Activated B cell treated with CpG ODN at 0.5 μM for 24 hours (primary cell): ENCODE measurements at regions not wholly inside any gene's neighbourhood (a gene's known extent, or its start where the extent isn't known, plus 50 kb on each side); places are given as distances from the start of the nearest gene placed in this dataset.

Experiments used
- ATAC-seq: fragments of 200-7000 bp; cut with Tn5 transposase; one replicate; pipeline ENCODE4 v1.10.0; 2021; ENCODE audit warnings: low read depth, mild to moderate bottlenecking, moderate library complexity
- CTCF ChIA-PET: fragments of 350-600 bp; sonication (Branson Sonifier 250); formaldehyde crosslinking; loops from one replicate; lab custom pipeline; 2021; ENCODE audit warnings: antibody characterized with exemption; lab: Charles Lee
- POLR2A ChIA-PET: fragments of 350-600 bp; sonication (Branson Sonifier 250); formaldehyde crosslinking; loops from one replicate; lab custom pipeline; 2021; ENCODE audit warnings: antibody characterized with exemption; lab: Charles Lee
- DNase-seq: peaks from one replicate; pipeline ENCODE4 v3.0.0; 2022
- H3K27ac Mint-ChIP-seq: one replicate; pipeline ENCODE4 v1.8.0; 2020; ENCODE audit warnings: mixed read lengths
- H3K27me3 Mint-ChIP-seq: one replicate; pipeline ENCODE4 v1.8.0; 2021; ENCODE audit warnings: mixed read lengths
- H3K36me3 Mint-ChIP-seq: one replicate; pipeline ENCODE4 v1.8.0; 2021; ENCODE audit warnings: low read depth, mixed read lengths
- H3K4me1 Mint-ChIP-seq: one replicate; pipeline ENCODE4 v1.8.0; 2021; ENCODE audit warnings: mixed read lengths
- H3K4me3 Mint-ChIP-seq: one replicate; pipeline ENCODE4 v1.8.0; 2020; ENCODE audit warnings: mild to moderate bottlenecking, mixed read lengths
- H3K9me3 Mint-ChIP-seq: one replicate; pipeline ENCODE4 v1.8.0; 2020; ENCODE audit warnings: mixed read lengths
- intact Hi-C: fragments of 100-400 bp; cut with micrococcal nuclease; formaldehyde crosslinking; loops from one replicate; pipeline ENCODE4 v1.15.1; 2024
- TF ChIP-seq, protein P1 (sequence below): fragments of 200-600 bp; IDR thresholded peaks from one replicate; pipeline ENCODE4 v1.8.0; 2022; ENCODE audit warnings: antibody characterized with exemption, mild to moderate bottlenecking

- DNase-seq (no peak), ATAC-seq (no peak)
- H3K27ac Mint-ChIP-seq = no peak overlapping the region
- no peaks in the 10 kb centered on the region for H3K27me3 Mint-ChIP-seq
- H3K9me3 Mint-ChIP-seq = no peaks in the 10 kb centered on the region
- H3K36me3 Mint-ChIP-seq = no peaks in the 10 kb centered on the region
- ChIA-PET POLR2A (no interaction called here), CTCF (no interaction called here)
- no peak overlapping the region for H3K4me3 Mint-ChIP-seq
- H3K4me1 Mint-ChIP-seq = no peaks in the 10 kb centered on the region
- intact Hi-C loops = no loop called here
- TF ChIP-seq, protein P1, sequence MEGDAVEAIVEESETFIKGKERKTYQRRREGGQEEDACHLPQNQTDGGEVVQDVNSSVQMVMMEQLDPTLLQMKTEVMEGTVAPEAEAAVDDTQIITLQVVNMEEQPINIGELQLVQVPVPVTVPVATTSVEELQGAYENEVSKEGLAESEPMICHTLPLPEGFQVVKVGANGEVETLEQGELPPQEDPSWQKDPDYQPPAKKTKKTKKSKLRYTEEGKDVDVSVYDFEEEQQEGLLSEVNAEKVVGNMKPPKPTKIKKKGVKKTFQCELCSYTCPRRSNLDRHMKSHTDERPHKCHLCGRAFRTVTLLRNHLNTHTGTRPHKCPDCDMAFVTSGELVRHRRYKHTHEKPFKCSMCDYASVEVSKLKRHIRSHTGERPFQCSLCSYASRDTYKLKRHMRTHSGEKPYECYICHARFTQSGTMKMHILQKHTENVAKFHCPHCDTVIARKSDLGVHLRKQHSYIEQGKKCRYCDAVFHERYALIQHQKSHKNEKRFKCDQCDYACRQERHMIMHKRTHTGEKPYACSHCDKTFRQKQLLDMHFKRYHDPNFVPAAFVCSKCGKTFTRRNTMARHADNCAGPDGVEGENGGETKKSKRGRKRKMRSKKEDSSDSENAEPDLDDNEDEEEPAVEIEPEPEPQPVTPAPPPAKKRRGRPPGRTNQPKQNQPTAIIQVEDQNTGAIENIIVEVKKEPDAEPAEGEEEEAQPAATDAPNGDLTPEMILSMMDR = no peak
These were observed 150.0 kb downstream of the RNF152 start for GRCh38 chr18:61742565-61743429.

DNA sequence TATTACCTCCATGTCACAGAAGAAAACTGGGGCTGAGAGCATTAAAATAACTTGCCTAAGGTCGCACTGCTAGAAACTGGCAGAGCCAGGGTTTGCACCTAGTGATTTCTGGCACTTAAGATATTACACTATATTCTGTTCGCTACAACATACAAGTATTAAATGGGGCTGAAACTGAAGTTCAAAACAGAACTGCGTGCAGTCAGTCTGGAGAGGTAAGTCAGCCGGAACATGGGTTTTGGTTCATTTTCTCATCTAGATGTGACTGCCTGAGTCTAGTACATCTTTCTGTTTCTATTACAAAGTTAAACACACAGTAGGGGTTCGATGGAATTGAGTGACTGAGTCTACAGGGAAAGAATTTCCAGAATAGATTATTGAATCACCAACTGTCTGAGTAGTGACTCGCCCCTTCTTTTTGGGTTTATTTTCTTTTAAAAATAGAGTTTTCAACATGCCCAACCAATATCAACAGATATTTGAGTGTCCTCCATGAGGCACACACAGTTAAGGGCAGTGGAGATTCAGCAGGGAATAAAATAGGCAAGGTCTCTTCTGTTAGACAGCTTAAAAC lies 150.8 kb downstream of the RNF152 start:
- no peak for ATAC-seq
- Mint-ChIP-seq H3K9me3 (no peaks in the 10 kb centered on the region), H3K36me3 (no peaks in the 10 kb centered on the region), H3K27ac (no peak overlapping the region), H3K27me3 (no peaks in the 10 kb centered on the region), H3K4me3 (no peak overlapping the region), H3K4me1 (no peaks in the 10 kb centered on the region)
- TF ChIP-seq, protein P1 = no peak
- no peak for DNase-seq
- intact Hi-C loops = no loop called here
- ChIA-PET CTCF (no interaction called here), POLR2A (no interaction called here)

- Mint-ChIP-seq H3K36me3 (no peaks in the 10 kb centered on the region), H3K27me3 (no peaks in the 10 kb centered on the region), H3K27ac (no peak overlapping the region), H3K9me3 (no peaks in the 10 kb centered on the region), H3K4me3 (no peak overlapping the region), H3K4me1 (no peaks in the 10 kb centered on the region)
- POLR2A ChIA-PET = no interaction called here
- no peak for ATAC-seq
- CTCF ChIA-PET = no interaction called here
- TF ChIP-seq, protein P1 = no peak
- DNase-seq = no peak
- intact Hi-C loops = no loop called here
These were observed 154.3 kb downstream of the RNF152 start for GRCh38 chr18:61738488-61738887.

GRCh38 chr18:61738042-61738441 lies 154.8 kb downstream of the RNF152 start:
- Mint-ChIP-seq H3K27ac (no peak overlapping the region), H3K4me1 (no peaks in the 10 kb centered on the region), H3K36me3 (no peaks in the 10 kb centered on the region), H3K9me3 (no peaks in the 10 kb centered on the region), H3K4me3 (no peak overlapping the region), H3K27me3 (no peaks in the 10 kb centered on the region)
- ATAC-seq (no peak), DNase-seq (no peak)
- POLR2A ChIA-PET = no interaction called here
- intact Hi-C loops = no loop called here
- TF ChIP-seq, protein P1 = no peak
- CTCF ChIA-PET = no interaction called here

- Mint-ChIP-seq H3K27me3 (no peaks in the 10 kb centered on the region), H3K27ac (no peak overlapping the region), H3K4me3 (no peak overlapping the region), H3K9me3 (no peaks in the 10 kb centered on the region), H3K36me3 (no peaks in the 10 kb centered on the region), H3K4me1 (no peaks in the 10 kb centered on the region)
- TF ChIP-seq, protein P1 = no peak
- ChIA-PET POLR2A (no interaction called here), CTCF (no interaction called here)
- DNase-seq (no peak), ATAC-seq (no peak)
- intact Hi-C loops = no loop called here
These were observed 156.7 kb downstream of the RNF152 start for GRCh38 chr18:61736133-61736532.
